Activated T-cell treated with anti-CD3 and anti-CD28 coated beads for 1 hour (primary cell): ENCODE measurements at regions not wholly inside any gene's neighbourhood (a gene's known extent, or its start where the extent isn't known, plus 50 kb on each side); places are given as distances from the start of the nearest gene placed in this dataset.
"Not testable (repeated sequence)": the region's sequence is repeated elsewhere in the genome, so short reads cannot be mapped to it uniquely, and the experiment has no call there.

Experiments
- DNase-seq: peaks from one replicate; pipeline ENCODE4 v3.0.0-alpha.2; 2020; ENCODE audit warnings: low read depth

- DNase-seq: no peak
These were observed 215.3 kb upstream of the TTC29 start for GRCh38 chr4:147160908-147161513.

DNA sequence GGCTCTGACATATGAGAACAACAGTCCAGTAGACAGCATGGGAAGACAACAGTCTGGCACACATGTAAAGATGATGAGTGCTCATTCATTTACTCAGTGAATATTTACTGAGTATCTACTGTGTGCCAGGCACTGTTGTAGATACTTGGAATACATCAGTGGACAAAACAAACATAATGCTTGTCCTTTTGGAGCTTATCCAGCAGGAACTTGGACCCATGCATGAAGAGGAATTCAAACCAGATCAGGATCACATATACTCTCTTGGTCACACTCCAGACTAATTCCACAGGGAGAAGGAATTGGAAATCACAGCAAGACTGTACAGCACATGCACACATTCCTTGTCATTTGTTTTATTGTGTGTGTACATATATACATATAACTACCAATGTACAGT, 217.6 kb upstream of the TTC29 start:
- no peak for DNase-seq

- not testable (repeated sequence) for DNase-seq
These were observed 222.5 kb upstream of the TTC29 start for GRCh38 chr4:147168200-147168599.

GRCh38 chr4:147173322-147173721, 227.7 kb upstream of the TTC29 start:
- no peak for DNase-seq

DNA sequence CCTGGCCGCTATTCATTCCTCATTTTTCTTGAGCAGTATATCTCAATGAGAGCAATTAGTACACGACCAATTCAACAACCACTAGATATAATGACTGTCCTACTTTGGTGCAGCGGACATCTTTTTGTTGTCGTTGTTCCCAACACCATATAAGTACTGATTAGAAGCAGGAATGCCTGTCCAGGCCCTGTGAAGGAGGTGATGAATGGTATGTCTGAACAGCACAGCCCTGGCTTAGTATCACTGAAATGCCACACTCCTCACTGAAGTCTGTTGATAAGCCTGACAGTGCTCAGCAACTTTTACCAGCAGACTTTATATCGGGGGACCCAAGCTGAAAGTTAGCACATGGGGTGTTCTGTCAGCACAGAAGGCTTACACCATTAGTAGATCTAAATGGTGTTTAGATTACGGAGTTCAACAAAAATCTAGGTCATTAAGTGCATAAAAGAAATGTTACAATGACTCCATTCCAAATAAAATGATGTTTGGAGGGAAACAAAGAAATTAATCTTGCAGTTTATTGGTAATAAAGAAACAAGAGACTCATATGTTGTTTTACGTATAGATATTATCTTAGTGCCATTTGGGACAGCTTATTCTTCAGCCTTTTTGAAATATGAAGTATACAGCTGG, 228.3 kb upstream of the TTC29 start:
- no peak for DNase-seq

GRCh38 chr4:147174591-147174990, 228.9 kb upstream of the TTC29 start:
- DNase-seq: no peak

- DNase-seq: no peak
These were observed 229.9 kb upstream of the TTC29 start for GRCh38 chr4:147175460-147176025.

- no peak for DNase-seq
These were observed 236.4 kb upstream of the TTC29 start for GRCh38 chr4:147182041-147182440.

DNA sequence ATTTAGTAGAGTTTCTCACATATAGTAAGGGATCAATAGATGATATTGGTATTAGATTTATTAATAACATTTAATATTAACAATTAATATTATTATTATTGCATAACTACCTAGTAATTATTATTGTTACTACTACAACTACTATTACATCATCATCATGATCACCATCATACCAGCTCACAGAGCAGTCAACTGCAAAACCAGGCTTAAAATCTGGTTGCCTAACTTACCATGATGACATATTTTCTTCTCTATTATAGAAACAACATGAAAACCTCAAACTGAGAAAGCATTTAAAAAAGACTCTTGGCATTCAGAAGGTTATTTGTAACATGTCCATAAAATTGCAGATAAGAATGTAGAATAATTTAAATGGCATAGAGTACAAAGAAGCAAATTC, 247.0 kb upstream of the TTC29 start:
- no peak for DNase-seq

DNA sequence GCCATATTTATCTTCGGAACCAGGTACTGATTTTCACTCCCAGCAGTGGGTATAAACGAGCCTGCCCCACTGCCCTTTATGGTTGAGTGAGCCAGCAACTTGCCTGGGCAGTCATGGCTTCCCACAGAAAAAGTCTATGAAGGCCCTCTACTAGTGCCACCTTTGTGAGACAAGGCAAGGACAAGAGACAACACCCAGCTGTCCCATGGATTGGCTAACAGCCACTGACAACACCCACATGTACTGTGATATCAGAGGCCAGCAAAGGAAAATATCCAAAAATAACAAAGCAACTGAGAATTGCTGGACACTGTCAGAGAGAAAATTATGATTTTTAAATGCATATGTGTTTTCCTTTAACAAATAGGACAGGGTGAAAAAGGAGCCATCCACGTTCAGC, 248.4 kb upstream of the TTC29 start:
- DNase-seq: no peak

DNA sequence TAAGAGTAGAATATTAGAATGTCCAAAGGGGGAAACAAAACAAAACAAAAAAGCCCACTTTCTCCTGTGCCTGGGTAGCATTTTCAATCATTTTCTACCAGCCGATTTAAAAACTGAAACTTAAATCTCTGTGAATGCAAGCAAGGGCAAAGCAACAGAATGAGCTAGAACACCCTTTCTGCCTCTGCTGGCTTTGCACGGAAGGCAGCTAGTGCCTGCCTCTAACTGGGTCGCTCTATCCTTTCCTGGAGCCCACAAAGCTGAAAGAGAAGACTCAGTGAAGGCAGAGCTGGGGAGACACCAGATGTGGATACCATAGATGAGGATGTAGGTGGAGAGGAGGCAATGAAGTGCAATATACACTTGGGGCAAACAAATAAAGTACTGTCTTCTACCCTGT, 248.9 kb upstream of the TTC29 start:
- DNase-seq: no peak

DNA sequence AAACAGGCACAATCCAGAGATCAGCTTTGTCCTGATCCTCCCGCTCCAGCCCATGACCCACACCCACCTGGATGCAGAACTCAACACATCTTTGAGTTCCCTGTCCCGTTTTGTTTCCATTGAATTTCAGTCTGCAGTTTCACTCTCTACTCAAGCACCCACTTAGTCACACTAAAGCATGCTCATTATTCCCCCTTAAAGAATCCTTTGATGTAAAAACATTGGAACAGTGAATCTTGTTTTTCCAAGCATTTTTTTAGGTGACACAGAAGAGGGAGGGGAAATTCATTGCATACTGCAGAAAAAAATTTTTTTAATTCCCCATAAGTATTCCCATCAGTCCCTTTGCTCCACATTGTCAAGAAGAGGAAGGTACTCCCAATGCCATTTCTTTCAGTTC, 249.7 kb upstream of the TTC29 start:
- DNase-seq: no peak

- no peak for DNase-seq
These were observed 252.9 kb upstream of the TTC29 start for GRCh38 chr4:147198411-147199051.

GRCh38 chr4:147201016-147201415, 255.4 kb upstream of the TTC29 start:
- DNase-seq: no peak

GRCh38 chr4:147206807-147207206, 261.1 kb upstream of the TTC29 start:
- no peak for DNase-seq

DNA sequence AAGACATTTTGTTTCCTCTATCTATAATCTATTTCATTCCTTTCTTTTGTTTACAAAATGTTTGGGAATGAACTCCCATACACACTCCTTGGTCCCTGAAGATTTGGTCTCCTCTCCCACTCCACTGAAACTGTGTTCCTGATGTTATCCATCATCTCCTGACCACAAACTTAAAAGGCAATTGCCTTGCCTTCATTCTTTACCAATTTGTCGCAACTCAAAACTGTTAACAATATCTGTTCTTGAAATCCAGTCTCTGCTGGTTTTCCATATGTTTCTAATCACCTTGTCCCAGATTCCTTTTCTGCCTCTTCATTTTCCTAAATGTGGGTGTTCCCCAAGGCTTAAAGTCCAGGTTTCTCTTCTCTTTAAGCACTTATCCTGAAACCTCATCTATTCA, 262.2 kb upstream of the TTC29 start:
- DNase-seq: no peak

DNA sequence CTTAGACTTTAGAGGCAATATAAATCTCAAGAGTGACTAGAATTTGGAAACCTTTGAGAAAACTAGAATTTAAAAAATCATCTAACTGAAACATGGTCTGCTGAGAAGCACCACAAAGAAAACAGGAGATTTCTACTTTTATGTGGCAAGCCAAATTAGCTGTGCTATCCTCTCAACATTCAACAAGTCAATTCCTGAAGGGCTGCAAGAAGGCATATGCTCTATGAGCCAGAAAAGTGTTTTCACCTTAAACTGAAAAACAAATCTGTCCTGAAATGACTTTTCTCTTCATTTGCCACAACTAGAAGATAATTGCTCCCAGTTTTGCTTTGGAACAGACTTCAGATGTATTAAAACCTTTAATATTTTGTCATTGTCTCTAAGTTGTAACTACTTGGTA, 263.2 kb upstream of the EDNRA start:
- no peak for DNase-seq

- DNase-seq: no peak
These were observed 261.8 kb upstream of the EDNRA start for GRCh38 chr4:147219145-147219544.

DNA sequence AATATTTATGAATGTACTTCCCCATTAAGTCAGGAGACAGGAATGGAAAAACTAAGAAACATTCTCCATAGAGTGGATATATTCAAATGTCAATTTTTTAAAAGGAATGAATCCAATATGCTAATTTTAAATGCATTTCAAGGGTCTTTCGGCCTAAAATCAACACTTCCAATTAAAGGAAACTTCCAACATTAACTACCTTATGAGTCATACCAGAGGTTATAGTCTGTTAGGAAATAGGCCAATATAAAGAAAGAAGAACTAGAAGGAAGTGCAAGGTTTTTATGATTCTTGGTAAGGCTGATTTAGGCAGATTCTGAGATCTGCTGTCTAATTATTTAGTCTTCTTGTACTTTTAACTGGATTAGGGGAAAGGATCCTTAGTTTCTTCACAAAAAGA, 260.1 kb upstream of the EDNRA start:
- no peak for DNase-seq

- DNase-seq: no peak
These were observed 258.0 kb upstream of the EDNRA start for GRCh38 chr4:147222906-147223305.

GRCh38 chr4:147223576-147223975, 257.3 kb upstream of the EDNRA start:
- DNase-seq: no peak

- no peak for DNase-seq
These were observed 244.1 kb upstream of the EDNRA start for GRCh38 chr4:147236806-147237205.

GRCh38 chr4:147244786-147245185, 236.1 kb upstream of the EDNRA start:
- no peak for DNase-seq
